Calu3 (cell line): ENCODE measurements at regions not wholly inside any gene's neighbourhood (a gene's known extent, or its start where the extent isn't known, plus 50 kb on each side); places are given as distances from the start of the nearest gene placed in this dataset.

Experiments
- BruUV-seq: library from RNA; stranded (reverse); fragments of 400-500 nt; replicated peaks from 2 replicates; lab custom pipeline; 2021; lab: Mats Ljungman, UMichigan
- CTCF ChIA-PET: fragments of 300-600 bp; sonication (Branson Sonifier 250); formaldehyde crosslinking; loops from one replicate; lab custom pipeline; 2022; ENCODE audit warnings: antibody characterized with exemption; lab: Charles Lee
- DNase-seq: peaks from one replicate; pipeline ENCODE4 v3.0.0; 2022
- H3K27ac Mint-ChIP-seq: one replicate; pipeline ENCODE4 v1.8.0; 2022; ENCODE audit warnings: mixed read lengths; ENCODE audit not compliant: unreplicated experiment
- H3K27me3 Mint-ChIP-seq: one replicate; pipeline ENCODE4 v1.8.0; 2022; ENCODE audit warnings: mixed read lengths; ENCODE audit not compliant: unreplicated experiment
- H3K36me3 Mint-ChIP-seq: one replicate; pipeline ENCODE4 v1.8.0; 2022; ENCODE audit warnings: mild to moderate bottlenecking, moderate library complexity, mixed read lengths; ENCODE audit not compliant: insufficient read depth, unreplicated experiment
- H3K4me1 Mint-ChIP-seq: one replicate; pipeline ENCODE4 v1.8.0; 2022; ENCODE audit warnings: mild to moderate bottlenecking, low read depth, mixed read lengths; ENCODE audit not compliant: unreplicated experiment
- H3K4me3 Mint-ChIP-seq: one replicate; pipeline ENCODE4 v1.8.0; 2022; ENCODE audit warnings: mild to moderate bottlenecking, low read depth, moderate library complexity, mixed read lengths; ENCODE audit not compliant: unreplicated experiment
- H3K9me3 Mint-ChIP-seq: one replicate; pipeline ENCODE4 v1.8.0; 2022; ENCODE audit warnings: low read depth, mixed read lengths; ENCODE audit not compliant: unreplicated experiment
- CTCF ChIP-seq: fragments of 200-600 bp; IDR thresholded peaks from one replicate; pipeline ENCODE4 v1.8.0; 2022; ENCODE audit warnings: antibody characterized with exemption; ENCODE audit not compliant: unreplicated experiment
- intact Hi-C: fragments of 100-400 bp; cut with micrococcal nuclease; formaldehyde crosslinking; loops from one replicate; pipeline ENCODE4 v1.10.0; 2022; ENCODE audit not compliant: unreplicated experiment

- Mint-ChIP-seq H3K36me3 (no peaks in the 10 kb centered on the region), H3K27ac (no peak overlapping the region), H3K9me3 (peaks cover 5% of the 10 kb centered on the region), H3K27me3 (no peaks in the 10 kb centered on the region), H3K4me1 (peaks cover 7% of the 10 kb centered on the region), H3K4me3 (no peak overlapping the region)
- no peak for TF ChIP-seq CTCF
- no TSS peak for BruUV-seq
- DNase-seq, result no peak
- intact Hi-C loops, result no loop called here
- CTCF ChIA-PET, result interaction anchor here (0.7 kb wide), 1 partner anchor 1666 kb away, joined by 3 read pairs; no protein-coding TSS in a partner anchor
Observed at GRCh38 chr11:127056338-127056971, 55.9 kb upstream of the KIRREL3 start.

DNA sequence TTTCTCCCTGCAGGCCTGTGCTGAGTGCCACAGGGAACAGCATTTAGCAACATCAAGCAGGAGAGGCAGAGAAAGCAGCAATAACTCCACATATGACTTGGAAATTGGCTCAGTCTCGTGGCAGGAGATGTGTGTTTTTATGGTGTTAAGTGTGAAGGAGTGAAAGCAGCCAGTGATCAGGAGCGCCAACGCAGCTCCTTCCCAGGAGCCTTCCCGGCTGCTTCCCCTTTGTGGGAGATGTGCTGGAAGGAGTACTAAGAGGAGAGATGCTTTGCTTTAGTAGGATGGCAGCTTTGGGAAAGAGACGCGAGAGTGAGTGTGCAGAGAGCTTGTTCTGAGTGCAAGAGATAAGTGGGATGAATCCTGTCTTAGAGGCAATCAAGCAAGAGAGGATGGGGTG is 54.7 kb upstream of the KIRREL3 start:
- peak overlapping the region; percentile 42 for H3K27ac Mint-ChIP-seq
- intact Hi-C loops, result no loop called here
- no peak for TF ChIP-seq CTCF
- CTCF ChIA-PET, result no interaction called here
- no peak for DNase-seq
- BruUV-seq, result no TSS peak
- H3K36me3 Mint-ChIP-seq, result no peaks in the 10 kb centered on the region
- peaks cover 7% of the 10 kb centered on the region for H3K4me1 Mint-ChIP-seq
- H3K9me3 Mint-ChIP-seq, result peaks cover 5% of the 10 kb centered on the region
- no peaks in the 10 kb centered on the region for H3K27me3 Mint-ChIP-seq
- H3K4me3 Mint-ChIP-seq, result no peak overlapping the region

DNA sequence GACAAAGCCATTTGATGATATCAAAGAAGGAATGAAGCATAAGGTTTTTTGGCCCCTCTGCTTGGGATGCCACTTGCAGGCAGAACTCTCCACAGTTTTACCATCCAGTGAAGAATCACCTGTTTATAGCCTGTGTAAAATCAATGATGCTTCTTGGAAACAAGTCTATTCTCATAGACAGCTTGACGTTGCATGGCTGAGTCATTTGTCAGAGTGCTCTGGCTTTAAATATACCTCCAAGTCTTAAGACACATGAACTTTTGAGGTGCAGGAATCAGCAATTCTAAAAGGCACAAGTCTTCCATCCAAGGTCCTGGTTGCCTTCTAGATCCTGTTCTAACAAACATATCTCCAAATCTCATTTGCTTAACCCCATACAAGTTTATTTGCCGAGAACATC is 53.6 kb upstream of the KIRREL3 start:
- no TSS peak for BruUV-seq
- no peaks in the 10 kb centered on the region for H3K36me3 Mint-ChIP-seq
- H3K4me1 Mint-ChIP-seq, result peaks cover 7% of the 10 kb centered on the region
- H3K4me3 Mint-ChIP-seq, result no peak overlapping the region
- peaks cover 5% of the 10 kb centered on the region for H3K9me3 Mint-ChIP-seq
- intact Hi-C loops, result no loop called here
- no peak overlapping the region for H3K27ac Mint-ChIP-seq
- DNase-seq, result no peak
- CTCF ChIA-PET, result no interaction called here
- no peaks in the 10 kb centered on the region for H3K27me3 Mint-ChIP-seq
- TF ChIP-seq CTCF, result no peak

DNA sequence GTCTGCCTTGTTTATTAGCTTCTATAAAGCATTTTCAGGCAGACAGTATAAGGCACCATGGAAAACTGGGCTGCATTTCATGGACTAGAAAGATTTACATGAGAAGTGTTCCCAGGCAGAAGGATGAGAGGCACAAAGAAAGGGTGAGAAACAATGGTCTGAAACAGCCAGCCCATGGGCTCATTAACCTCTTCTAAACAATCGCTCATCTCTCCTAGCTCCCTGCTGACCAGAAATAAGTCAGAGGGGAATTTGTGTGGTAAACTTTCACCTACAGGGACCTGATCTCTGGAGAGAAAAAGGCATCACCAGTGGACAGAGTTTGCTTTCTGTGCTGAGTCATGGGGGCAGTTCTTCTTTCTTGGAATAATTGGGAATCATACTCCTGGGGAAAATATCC is 51.8 kb upstream of the KIRREL3 start:
- Mint-ChIP-seq H3K4me1 (peaks cover 4% of the 10 kb centered on the region), H3K36me3 (no peaks in the 10 kb centered on the region), H3K27ac (no peak overlapping the region), H3K27me3 (no peaks in the 10 kb centered on the region), H3K4me3 (no peak overlapping the region), H3K9me3 (peaks cover 5% of the 10 kb centered on the region)
- CTCF ChIA-PET, result no interaction called here
- intact Hi-C loops, result no loop called here
- no peak for TF ChIP-seq CTCF
- DNase-seq, result no peak
- BruUV-seq, result no TSS peak
